ENCODE measurements at regions not wholly inside any gene's neighbourhood (a gene's known extent, or its start where the extent isn't known, plus 50 kb on each side); places are given as distances from the start of the nearest gene placed in this dataset.

DNA sequence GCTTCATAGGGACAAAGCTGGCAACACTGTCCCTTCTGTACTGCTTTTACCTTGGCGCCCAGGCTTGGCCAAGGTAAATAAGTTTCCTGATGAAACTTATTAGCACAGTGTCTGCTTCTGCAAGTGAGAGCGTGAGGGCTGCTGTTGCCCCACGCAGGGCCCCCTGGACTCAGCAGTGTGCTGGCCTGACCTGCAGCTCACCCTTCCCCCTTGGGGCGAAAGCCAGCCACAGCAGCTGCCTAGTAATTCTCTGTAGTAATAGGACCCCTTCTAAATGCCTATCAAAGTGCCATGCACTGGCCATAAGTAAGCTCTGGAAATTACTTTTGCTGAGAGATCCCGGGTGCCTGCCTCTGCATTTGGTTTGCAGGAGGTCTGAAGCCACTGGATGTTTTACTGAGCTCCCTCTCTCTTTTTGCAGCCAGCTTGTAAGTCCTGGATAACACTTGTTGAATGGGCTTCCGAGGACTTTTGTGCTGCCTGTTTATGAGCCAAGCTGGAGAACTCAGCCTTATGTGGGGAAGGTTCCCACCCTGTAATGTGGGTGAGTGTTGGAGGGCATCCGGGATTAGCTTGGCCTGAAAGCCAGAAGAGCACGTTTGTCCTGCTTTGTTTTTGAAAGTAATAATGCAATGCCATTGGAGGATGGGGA is 293.9 kb downstream of the C7orf25 start:
- DNase-seq (ENCODE audit: low spot score), result no peak

DNA sequence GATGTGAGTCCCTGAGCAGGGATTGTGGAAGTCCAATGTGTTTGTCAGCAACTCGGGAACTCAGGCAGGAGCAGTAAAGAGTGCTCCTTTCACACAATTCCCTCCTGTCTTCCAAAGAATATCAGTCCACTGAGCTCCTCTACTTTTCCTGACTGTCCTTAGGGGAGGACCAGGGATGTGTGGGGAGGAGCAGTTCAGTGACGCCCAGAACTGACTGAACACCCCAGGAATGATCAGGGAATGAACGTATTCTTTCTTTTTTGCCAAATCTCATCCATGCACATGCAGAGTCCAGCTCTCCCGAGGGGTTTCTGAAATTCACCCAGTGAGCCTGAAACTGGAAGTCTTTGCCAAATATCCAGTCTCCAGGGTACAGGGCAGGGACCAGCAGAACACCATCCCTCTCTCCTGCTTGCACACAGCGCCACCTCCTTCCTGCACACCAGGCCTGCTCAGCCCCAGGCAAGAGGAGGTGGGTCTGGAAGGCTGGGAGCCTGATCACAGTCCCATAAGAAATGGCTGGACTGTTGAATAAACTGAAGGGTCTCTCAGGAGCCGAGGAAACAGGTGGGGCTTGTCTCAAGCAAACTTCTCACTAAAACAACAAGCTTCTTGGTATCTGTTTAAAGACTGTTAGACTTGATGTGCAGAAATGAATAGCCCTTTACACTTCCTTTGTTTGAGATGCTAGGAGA is 294.7 kb downstream of the C7orf25 start:
- DNase-seq (ENCODE audit: low spot score), result no peak

DNA sequence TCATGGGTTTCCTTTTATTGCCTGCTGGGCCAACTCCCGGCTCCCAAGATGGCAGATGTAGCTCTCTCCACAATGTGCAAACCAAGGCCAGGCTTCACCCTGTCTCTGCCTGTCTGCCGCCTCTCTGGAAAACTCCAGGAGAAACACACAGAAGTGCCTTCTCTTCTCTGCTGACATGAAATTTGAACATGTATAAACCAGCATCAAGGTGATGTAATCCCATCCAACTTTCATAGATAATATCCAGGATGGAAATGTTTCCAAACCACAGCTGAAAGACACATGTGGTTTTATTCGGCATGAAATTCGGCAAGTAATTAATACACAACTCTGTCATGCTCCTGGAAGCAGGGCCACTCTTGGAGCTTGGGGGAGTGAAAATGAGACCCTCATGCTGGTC is 297.2 kb downstream of the C7orf25 start:
- DNase-seq (ENCODE audit: low spot score), result no peak

DNA sequence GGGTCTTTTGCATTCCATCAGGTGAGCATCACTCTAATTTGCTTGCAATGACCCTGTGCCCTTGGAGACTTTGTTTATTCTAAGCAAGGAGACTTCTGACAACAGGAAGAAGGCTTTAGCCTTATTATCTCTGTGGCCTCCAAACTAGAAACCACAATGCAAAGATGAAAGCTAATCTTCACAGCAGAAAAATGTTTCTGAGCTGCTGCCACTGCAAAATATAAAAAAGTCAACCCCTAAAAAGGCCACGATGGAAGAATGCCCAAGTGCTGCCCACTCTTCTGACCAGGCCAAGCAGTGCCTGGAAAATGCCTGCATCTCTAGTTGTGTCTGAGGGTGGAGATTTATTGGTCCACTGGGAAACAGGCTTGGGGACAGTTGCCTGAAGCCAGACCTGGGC is 299.9 kb downstream of the C7orf25 start:
- no peak for DNase-seq (ENCODE audit: low spot score)

DNA sequence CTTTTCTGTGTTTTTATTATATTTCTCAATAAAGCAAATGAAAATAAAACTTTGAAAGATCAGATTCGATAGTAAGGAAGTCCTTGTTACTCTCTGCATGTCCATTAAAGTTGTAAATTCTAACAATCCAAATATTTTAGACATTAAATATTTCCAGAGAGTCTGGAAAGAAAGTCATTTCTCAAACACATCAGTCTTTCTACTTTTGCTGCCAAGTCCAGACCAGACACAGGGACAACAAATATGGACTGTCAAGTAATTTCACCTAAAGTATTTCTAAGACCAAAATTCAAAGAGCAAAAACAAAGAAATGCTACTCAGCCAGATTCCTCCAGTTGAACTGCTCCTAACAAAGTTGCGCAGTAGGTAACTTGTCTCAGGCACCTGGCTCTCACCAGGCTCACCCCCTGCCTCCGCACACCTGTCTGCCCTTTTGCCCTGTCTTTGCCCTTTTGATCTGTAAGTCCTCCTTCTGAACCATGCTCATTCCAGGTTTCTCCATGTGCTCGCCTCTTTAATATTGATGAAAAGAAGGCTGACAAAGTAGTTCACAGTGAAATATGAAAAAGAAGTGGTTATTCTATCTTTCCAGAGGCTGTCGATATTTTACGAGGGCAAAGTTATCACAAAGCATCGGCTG is 300.5 kb downstream of the C7orf25 start:
- DNase-seq (ENCODE audit: low spot score), result no peak

DNA sequence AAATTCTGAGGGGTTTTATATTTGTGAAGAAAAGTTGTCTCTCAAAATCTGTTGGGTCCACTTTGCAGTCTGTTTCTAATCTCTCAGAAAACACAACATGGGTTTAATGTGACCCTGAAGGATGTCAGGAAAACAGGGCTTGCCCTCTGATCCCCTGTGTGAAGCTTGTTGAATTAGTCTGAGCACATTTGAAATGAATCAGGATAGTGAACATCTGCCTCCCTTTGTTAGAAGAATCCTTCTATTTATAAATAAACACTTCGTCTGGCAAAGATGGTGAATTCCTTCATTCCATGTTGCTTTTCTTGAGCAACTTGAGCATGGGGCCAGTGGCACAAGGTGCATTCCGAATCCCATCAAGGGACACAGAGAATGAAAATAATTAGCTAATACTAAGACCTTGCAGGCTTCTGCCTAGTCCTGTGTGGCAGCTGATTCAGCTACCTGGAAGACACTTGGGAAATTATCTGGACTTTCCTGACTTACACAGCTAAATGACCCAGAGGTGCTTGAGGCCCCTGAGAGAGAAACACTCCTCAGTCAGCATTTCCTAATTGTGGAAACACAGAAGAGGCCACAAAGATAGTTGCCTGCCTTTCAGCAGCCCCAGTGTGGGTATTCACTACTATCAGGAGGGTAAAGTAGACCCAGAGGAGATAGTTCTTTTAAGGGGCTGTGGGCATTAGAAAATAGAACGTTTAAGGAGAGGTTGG is 305.5 kb downstream of the C7orf25 start:
- DNase-seq (ENCODE audit: low spot score), result peak; percentile 11

DNA sequence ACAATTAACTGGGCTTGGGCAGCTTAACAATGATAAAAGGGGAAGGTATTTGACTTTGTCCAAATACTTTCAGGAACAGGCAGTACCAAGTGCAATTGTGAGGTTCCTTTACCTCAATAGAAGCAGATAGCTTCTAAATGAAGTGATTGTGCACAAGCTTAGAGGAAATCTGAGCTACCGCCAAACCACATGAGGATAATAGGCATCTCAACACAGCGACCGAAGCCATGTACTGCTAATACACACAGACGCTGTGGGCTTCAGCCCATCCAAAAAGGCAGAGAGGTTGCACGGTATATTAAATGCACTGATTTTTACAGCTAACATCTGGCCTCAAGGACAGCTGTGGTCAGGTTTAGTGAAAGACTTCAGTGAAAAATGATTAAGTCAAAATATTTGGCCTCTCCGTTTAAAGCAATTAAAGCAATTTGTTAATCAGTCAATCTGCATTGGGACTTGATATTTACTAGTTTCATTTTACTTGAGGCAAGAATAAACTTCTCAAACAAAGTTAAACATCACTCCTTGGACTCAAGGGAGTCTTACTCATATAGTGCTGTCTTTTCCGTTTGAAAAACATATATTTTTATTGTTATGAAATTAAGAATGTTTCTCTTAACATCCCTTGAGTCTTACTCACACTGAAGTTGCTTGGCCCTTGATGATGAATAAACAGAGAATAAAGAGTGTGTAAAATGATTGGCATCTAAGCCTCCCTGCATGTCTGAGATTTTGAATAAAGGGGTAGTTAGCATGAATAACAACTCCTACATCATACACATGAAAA is 306.3 kb downstream of the C7orf25 start:
- no peak for DNase-seq (ENCODE audit: low spot score)

DNA sequence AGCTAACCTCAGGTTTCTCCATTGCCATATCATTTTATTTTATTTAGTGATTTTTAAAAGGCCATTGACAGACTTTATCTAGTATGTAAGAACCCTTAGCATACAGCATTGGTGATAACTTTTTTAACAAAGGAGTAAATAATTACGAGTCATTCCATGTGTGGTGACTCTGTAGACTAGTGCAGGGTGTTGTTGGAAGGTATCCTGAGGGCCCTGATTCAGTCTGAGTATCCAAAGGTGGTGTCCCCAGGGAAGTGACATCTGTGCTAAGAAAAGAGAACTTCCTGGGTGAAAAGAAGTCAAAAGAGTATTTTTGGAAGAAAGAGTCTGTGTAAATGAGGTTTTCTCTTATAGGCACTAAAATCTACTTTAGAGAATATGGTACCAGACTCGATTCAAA is 308.4 kb downstream of the C7orf25 start:
- no peak for DNase-seq (ENCODE audit: low spot score)

DNA sequence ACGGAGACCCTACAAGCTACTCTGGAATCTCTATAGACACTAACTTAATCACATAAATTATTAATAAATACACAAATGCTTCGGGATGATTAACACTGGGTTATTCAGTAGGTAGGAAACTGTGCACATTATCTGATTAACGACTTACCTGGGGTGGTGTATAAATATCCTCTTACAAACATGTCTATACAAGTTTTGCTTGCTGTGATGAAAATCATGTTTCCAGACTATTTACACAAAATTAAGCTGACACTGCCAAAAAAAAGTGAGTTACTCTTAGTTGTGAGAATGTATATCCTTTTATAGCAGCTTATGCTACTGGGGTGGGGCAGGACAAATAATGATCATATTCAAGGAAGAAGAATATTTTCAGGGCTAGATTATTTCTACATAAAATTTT is 314.6 kb downstream of the C7orf25 start:
- no peak for DNase-seq (ENCODE audit: low spot score)

DNA sequence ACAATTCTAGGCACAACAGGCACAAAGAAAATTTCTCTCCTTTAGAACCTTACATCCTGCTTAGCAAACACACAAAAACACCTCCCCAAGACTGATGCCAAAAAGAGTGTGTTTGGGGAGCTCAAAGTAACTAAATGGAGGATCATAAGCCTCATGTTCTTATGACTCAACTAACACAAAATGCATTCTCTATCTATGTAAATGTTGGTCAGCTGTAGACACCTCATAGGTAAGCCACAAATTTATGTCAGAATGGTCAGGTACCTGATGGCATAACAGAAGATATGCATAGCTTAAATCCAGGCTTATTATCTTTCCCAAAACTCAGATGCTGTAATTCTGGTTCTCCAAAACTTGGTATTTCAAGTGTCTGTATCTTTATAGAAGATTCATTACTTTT is 315.1 kb downstream of the C7orf25 start:
- DNase-seq (ENCODE audit: low spot score), result no peak

DNA sequence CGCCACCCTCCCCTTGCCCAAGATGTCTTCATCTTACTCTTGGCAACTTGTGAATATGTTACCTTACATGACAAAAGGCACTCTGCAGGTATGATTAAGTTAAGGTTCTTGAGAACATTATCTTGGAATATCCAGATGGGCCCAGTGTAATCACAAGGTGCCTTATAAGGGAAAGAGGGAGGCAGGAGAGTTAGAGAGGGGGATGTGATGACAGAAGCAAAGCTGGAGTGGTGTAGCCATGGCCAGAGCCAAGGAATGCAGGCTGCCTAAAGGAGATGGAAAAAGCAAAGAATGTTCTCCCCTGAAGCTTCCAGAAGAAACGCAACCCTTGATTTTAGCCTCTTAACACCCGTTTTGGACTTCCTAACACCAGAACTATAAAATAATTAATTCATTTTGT is 318.0 kb downstream of the C7orf25 start:
- no peak for DNase-seq (ENCODE audit: low spot score)

DNA sequence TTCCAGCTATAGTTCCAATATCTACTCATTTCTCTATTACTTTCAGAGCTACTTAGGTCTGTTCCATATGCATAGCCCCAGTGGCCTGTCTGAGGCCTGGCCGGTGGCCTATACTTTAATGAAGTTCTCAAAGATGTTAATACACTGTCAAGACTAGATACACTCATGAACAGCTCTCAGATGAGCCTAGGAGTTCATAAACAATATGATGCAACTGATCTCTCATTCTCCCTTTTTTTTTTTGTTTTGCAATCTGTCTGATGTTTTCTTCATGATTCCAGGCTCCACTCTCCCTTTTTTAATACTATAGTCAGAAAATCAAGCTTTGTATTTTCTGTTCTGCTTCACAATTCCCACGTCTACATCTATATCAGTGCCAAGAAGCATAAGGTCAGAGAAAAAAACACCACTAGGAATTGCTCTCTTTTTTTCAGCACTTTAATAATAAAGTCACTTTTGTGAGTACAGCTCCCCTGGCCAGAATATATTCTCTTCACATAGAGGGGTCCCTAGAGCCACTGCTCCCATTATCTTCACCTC is 321.0 kb downstream of the C7orf25 start:
- DNase-seq (ENCODE audit: low spot score), result no peak

DNA sequence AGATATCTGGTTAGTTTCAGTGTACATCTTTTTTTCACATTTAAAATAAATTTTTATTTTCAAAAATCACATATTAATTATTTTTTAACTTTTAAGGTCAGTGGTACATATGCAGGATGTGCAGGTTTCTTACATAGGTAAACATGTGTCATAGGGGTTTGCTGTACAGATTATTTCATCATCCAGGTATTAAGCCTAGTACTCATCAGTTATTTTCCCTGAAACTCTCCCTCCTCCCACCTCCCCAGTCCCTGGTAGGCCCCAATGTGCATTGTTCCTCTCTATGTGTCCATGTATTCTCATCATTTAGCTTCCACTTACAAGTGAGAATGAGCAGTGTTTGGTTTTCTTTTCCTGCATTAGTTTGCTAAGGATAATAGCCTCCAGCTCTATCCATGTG is 323.0 kb downstream of the C7orf25 start:
- no peak for DNase-seq (ENCODE audit: low spot score)

DNA sequence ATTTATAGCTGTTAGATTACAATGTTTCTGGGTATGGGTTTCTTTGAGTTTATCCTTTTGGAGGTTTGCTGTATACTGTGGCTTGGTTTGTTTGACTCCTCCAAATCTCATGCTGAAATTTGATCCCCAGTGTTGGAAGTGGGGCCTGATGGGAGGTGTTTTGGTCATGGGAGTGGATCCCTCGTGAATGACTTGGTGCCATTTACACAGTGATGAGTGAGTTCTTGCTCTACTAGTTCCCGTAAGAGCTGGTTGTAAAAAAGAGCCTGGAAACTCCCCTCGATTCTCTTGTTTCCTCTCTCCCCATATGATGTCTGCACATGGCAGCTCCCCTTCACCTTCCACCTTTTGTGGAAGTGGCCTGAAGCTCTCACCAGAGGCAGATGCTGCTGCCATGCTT is 324.1 kb downstream of the C7orf25 start:
- DNase-seq (ENCODE audit: low spot score), result no peak

DNA sequence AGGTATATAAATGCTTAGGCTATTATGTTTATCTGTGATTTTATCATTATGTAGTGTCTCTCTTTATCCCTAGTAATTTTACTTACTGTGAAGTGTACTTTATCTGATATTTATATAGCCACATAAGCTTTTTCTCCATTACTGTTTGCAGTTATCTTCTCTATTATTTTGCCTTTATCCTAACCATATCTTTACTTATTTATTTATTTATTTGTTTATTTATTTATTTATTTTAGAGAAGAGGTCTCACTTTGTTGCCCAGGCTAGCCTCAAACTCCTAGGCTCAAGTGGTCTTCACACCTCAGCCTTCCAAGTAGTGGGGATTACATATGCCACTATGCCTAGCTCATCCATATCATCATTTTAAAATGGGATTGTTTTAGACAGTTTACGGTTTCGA is 331.8 kb downstream of the C7orf25 start:
- no peak for DNase-seq (ENCODE audit: low spot score)

DNA sequence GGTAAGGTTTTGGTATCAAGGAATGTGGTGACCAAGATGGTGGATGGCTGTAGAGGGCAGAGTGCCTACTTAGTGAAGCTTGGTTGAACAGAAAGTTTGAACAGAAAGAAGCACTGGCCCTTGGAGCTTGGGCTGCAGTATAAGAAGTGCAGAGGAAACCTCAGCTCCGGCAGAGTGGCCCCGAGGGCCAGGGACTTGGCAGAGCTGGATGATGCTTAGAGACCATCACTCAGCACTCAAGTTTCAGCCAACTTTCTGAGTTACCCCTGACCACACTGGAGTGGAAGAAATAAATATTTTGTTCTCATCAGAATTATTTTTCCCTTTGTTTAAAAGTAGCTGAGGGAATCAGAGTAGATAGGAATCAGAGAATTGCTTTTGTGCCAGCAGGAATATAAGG is 336.7 kb downstream of the C7orf25 start:
- DNase-seq (ENCODE audit: low spot score), result no peak

DNA sequence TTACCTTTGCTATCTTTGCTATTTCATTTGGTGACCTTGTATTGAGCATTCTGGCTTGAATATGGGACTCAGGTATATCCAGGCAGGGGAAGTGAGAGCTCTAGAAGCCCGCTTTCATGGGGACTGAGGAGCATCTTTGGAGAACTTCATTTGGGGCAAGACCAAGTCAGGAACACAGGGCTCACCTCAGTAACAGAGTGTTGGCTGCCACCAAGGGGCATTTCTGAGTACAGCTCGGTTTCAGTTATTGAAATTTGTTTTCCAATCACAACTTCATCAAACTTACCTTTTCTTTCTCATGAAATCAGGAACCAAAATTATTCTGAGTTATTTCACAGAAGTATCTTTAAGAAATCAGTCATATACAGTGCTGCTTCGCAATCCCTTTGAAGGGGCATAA is 337.2 kb downstream of the C7orf25 start:
- DNase-seq (ENCODE audit: low spot score), result no peak

DNA sequence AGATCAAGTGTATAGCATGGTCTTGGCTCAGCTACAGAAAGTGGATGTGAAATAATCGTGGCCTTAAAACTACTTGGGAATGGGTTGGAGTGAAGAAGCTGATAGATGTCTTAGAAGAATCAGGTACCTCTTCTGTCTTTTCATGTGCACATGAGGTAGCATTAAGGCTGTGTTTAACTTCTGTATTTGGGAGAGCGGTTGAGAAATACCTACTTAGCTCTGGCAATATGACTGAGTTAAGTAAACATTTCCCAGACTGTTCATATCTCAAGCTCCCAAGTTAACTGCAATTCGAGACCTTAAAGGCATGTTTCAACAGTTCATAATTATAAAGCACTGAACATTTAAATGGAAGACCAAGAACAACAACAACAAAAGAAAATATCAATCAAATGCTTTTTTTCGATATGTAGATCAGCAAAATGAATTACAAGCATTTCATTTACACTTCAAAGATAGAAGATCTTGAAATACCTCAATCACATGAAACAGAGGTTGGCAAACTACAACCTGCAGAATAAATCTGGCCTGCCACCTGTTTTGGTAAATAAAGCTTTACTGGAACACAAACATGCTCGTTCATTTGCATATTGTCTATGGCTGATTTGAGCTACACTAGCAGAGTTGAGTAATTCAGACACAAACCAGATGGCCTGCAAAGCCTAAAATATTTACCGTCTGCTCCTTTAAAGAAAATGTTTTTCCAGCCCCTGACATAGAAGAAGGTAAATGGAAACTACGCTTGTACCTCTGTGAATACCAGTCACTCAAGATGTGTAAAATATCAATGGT is 337.1 kb upstream of the GLI3 start:
- no peak for DNase-seq (ENCODE audit: low spot score)

DNA sequence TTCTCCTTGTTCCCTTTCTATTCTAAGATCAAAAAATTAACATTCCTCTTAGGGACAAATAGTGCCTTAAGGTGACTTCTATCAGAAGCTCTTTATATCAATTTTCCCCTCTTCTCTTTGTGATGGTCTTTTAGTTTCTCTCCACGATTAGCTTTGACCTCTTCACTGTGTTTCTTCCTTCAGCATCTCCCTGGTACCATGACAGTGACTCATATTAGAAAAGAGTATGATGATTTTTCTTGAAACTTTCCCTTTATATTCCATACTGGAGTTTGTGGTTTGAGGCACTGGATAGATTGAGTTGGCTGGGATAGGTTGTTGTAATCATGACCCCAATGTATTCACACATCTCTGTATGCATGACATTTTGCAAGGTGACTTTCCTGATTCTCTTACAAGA is 335.6 kb upstream of the GLI3 start:
- DNase-seq (ENCODE audit: low spot score), result no peak

DNA sequence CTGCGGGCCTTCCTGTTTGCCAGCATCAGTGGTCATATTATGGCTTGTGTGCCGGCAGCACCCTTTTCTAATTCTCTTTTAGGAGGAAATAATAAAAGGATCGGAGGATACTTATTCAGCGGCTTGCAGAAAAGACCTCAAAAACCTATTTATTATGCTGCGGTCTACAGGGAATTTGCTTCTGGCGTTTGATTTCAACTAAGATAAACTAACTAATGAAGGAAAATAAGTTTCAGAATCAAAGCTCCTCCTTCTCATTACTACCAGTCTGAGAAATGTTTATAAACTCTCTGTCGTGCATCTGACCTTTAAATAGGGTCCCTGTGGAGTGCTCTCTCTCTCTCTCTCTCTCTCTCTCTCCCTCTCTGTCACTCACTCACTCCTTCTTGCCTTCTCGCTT is 335.0 kb upstream of the GLI3 start:
- no peak for DNase-seq (ENCODE audit: low spot score)

DNA sequence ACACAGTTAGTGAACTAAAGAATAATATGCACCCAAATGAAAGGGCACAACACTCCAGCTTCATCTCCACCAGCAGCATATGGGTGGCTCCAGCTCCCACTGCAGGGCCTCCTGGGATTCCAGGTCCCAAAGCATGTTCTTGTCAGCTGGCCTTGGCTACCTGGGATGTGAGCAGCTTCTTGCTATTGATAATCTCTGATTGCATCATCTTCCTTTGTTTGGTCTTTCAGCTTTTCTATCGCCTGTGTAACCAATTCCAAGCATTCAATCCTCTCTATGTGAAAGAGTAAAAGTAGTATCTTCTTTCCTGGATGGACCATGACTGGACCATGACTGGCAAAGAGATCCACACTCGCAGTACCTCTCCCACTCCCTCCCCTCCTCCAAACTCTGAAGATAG is 333.9 kb upstream of the GLI3 start:
- DNase-seq (ENCODE audit: low spot score), result no peak

Data from kidney tubule cell (primary cell).